GM10248 (cell line): ENCODE measurements at regions not wholly inside any gene's neighbourhood (a gene's known extent, or its start where the extent isn't known, plus 50 kb on each side); places are given as distances from the start of the nearest gene placed in this dataset.

Experiments
- CTCF ChIA-PET: fragments of 300-600 bp; sonication (Branson Sonifier 250); formaldehyde crosslinking; extraction: SDS; loops from one replicate; lab custom pipeline; 2021; ENCODE audit warnings: antibody characterized with exemption; lab: Yijun Ruan, JAX
- POLR2A ChIA-PET: fragments of 350-650 bp; sonication (Branson Sonifier 250); formaldehyde crosslinking; extraction: SDS; loops from one replicate; lab custom pipeline; 2020; ENCODE audit warnings: antibody characterized with exemption; lab: Yijun Ruan, JAX
- DNase-seq: peaks from one replicate; pipeline ENCODE4 v3.0.0; 2012; ENCODE audit errors: extremely low spot score
- TF ChIP-seq, protein P1 (sequence below): IDR thresholded peaks from 2 replicates; pipeline ENCODE4 v1.5.1; 2012; ENCODE audit warnings: mild to moderate bottlenecking, low read depth; ENCODE audit errors: extremely low read depth, missing control alignments, control extremely low read depth

DNA sequence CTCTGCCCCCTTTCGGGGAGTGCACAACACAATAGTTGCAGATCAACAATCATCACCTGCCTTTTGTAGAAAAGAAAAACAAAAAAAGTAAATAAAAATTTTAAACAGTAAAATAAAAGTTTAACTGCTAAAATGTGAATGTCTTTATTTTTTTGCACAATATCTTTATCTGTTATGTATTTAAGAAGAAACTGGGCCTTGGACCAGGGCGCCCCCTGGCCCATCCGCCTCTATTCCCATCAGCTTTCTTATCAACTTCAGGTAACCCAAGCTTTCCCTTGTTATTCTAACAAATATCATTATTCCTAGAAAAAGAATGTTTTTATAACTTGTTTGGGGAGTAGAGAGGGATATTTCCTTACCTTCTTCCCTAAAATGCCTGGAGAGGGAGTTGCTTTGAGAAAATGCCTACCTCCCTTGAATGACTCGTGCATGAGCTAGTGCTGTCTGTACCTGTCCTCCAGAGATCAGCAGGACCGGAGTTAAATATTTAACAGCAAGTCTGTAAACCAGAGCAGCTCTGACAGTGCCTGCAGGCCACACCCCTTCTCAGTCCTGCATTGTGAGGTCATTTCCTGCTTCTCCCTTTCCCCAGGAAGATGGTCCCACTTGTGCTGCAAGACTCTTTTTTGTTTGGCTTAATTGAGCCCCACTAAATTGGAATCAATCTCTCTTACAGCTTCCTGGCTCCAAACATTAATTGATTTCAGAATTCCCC is 192.8 kb upstream of the RGS6 start:
- ChIA-PET POLR2A (no interaction called here), CTCF (interaction anchor here (0.6 to 3.8 kb wide), 5 partner anchors 13 to 601 kb away, joined by 3 to 23 read pairs (median 3); no protein-coding TSS in a partner anchor)
- TF ChIP-seq, protein P1, sequence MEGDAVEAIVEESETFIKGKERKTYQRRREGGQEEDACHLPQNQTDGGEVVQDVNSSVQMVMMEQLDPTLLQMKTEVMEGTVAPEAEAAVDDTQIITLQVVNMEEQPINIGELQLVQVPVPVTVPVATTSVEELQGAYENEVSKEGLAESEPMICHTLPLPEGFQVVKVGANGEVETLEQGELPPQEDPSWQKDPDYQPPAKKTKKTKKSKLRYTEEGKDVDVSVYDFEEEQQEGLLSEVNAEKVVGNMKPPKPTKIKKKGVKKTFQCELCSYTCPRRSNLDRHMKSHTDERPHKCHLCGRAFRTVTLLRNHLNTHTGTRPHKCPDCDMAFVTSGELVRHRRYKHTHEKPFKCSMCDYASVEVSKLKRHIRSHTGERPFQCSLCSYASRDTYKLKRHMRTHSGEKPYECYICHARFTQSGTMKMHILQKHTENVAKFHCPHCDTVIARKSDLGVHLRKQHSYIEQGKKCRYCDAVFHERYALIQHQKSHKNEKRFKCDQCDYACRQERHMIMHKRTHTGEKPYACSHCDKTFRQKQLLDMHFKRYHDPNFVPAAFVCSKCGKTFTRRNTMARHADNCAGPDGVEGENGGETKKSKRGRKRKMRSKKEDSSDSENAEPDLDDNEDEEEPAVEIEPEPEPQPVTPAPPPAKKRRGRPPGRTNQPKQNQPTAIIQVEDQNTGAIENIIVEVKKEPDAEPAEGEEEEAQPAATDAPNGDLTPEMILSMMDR = no peak
- no peak for DNase-seq

DNA sequence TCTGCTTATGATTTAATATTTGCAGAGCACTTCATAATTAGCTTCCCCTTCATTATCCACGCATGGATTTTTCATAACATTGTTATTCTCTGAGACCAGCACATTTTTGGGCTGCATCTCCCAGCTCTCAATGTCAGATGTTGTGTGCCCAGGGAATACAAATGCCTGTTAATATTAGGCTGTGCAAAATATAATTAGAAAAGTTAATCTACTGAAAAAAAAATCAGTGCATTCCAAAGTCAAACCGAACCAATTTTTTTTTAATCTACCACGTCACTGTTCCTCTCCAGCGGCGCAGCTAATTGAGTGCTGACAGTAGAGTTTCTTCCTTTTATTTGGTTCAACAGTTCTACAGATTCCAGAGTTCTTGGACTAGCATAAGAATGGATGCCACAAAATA is 191.0 kb upstream of the RGS6 start:
- ChIA-PET POLR2A (no interaction called here), CTCF (interaction anchor here (0.8 to 2.1 kb wide), 5 partner anchors 9 to 169 kb away, joined by 3 to 10 read pairs (median 4); no protein-coding TSS in a partner anchor)
- TF ChIP-seq, protein P1 = no peak
- DNase-seq = no peak

DNA sequence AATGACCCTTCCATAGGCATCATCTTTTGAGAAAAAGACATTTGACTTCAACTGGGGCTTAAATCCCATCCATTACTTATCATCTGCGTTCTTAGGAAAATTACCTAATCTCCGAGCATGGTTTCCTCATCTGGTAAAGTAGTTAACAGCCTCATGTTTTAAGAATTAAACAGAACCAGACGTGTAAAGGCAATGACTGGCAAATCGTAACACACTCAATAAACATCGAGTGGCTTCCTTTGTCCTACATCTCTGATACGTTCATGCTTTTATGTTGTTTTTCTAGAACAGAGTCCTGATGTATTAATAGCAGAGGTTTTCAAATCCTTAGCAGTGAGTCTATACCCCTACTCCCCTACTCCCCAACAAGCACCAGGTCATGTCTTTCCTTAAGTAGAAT is 189.7 kb upstream of the RGS6 start:
- DNase-seq = no peak
- POLR2A ChIA-PET = no interaction called here
- TF ChIP-seq, protein P1 = no peak
- CTCF ChIA-PET = interaction anchor here (2.1 kb wide), 1 partner anchor 10 kb away, joined by 10 read pairs; no protein-coding TSS in a partner anchor

DNA sequence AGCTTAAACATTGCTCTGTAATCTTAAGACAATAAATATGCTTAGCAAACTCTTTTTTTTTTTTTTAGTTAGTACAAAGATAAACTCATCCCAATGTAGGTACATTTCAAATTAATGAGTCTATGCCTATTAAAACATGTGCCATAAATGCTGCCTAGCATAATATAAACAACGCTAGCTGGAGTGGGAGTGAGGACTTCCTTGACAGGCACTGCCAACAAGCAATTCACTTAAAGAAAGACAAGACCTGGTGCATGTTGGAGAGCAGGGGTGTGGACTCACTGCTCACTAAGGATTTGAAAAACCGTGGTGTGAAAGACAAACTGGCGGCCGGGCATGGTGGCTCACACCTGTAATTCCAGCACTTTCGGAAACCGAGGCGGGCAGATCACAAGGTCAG is 187.2 kb upstream of the RGS6 start:
- ChIA-PET POLR2A (no interaction called here), CTCF (interaction anchor here (1.5 to 1.7 kb wide), 2 partner anchors 8 to 9 kb away, joined by 4 to 16 read pairs; no protein-coding TSS in a partner anchor)
- TF ChIP-seq, protein P1 = no peak
- no peak for DNase-seq

DNA sequence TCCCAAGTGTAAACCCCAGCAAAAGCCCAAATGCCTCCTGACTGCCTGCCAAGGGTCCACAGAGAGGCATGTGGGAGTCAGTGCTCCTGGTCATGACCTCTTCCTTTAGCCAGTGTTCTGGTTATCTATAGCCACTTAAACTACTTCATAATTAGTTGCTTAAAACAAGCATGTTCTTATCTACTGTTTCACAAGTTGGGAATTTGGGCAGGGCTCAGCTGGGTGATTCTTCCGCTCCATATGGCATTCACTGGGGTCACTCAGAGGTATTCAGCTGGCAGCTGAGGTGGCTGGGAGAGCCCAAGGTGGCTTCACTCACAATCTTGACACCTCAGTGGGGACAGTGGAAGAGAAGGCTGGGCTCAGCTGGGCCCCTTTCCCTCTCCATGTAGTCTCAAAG is 184.0 kb upstream of the RGS6 start:
- ChIA-PET POLR2A (no interaction called here), CTCF (interaction anchor here (2.0 to 9.4 kb wide), 3 partner anchors 602 to 644 kb away, joined by 5 to 177 read pairs (median 18); no protein-coding TSS in a partner anchor)
- TF ChIP-seq, protein P1 = no peak
- DNase-seq = no peak

DNA sequence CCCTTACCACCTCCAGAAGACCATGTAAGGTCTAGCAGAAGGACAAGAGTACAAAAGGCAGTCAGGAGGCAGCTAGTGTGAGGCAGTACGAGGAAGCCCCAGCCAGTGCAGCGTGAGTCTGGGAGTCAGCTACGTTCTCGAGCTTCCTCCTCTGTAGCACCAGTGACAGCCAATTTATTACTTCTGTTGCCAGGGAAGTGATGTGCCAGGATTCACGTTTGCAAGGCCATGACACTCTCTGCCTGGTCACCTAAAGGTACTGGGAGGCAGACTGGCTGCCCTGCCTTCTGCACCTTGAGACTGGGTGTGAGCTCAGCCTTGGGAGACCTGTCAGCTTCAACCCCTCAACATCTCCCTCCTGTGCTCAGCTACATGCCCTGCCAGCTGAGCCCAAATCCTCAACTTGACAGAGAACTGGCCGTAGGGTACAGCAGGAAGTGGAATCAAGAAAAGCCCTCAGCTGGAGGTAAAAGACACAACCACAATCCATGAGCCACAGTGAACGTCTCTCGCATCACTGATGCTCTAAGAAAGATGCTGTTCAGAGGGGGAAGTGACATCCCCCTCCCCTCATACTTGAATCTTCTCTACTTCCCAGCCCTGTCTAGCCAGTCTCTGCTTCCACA is 182.5 kb upstream of the RGS6 start:
- DNase-seq = no peak
- TF ChIP-seq, protein P1 = no peak
- ChIA-PET POLR2A (no interaction called here), CTCF (interaction anchor here (1.0 to 9.4 kb wide), 6 partner anchors 9 to 646 kb away, joined by 3 to 177 read pairs (median 3); no protein-coding TSS in a partner anchor)
